Mesothelial cell of epicardium (in vitro differentiated cells): ENCODE measurements at regions not wholly inside any gene's neighbourhood (a gene's known extent, or its start where the extent isn't known, plus 50 kb on each side); places are given as distances from the start of the nearest gene placed in this dataset.

ENCODE experiments used
- DNase-seq, 2 experiments: peaks; one replicate each; pipeline ENCODE4 v3.0.0; 2021; ENCODE audit warnings: low spot score in 2 of 2; ENCODE audit not compliant: unreplicated experiment in 2 of 2
- H3K27ac Mint-ChIP-seq: 2 replicates; pipeline ENCODE4 v1.8.0; 2021; ENCODE audit warnings: mixed read lengths
- H3K27me3 Mint-ChIP-seq: 2 replicates; pipeline ENCODE4 v1.8.0; 2021; ENCODE audit warnings: low read depth, mixed read lengths
- H3K36me3 Mint-ChIP-seq: 2 replicates; pipeline ENCODE4 v1.8.0; 2021; ENCODE audit warnings: mixed read lengths
- H3K4me1 Mint-ChIP-seq: 2 replicates; pipeline ENCODE4 v1.8.0; 2021; ENCODE audit warnings: mixed read lengths
- H3K4me3 Mint-ChIP-seq: 2 replicates; pipeline ENCODE4 v1.8.0; 2021; ENCODE audit warnings: mild to moderate bottlenecking, moderate library complexity, mixed read lengths
- H3K9me3 Mint-ChIP-seq: 2 replicates; pipeline ENCODE4 v1.8.0; 2021; ENCODE audit warnings: mixed read lengths
- TF ChIP-seq, protein P1 (sequence below): fragments of 200-600 bp; sonication (generic); IDR thresholded peaks from one replicate; pipeline ENCODE4 v1.5.0; 2021; ENCODE audit warnings: antibody characterized with exemption; ENCODE audit not compliant: unreplicated experiment

DNA sequence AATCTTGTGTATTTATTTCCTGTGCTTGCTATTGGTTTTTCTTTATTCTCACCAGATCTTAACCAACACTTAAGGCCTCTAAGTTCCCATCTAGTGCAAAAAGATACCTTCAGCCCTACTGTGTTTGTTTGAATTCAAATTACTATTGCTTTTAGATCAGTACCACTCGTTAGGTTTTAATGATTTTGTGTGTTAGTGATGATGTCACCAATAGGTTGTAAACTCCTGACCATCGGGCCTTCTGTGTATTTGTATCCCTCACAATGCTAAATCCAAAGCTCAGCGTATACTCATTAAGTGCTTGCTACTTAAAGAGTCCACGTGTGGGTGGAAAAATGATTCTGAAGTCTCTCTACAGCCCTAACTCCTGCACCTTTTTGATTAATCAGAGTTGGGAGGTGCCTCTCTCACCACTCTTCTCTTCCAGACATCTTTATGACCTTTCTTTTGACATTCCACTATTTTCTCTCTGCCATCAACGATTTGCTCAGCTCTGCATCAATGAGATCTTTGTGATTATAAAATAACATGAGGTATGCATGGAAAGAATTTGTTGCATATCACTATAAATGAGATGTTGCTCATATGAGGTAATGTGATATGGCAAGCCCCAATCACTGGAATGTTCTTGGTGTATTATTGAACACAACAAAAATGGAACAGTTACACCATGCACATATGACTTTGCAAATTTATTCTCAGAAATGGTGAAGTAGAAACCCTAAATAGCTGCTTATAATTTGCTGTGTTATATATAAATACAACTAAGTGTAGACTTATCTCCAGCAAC is 55.1 kb upstream of the LAMA2 start:
- peaks cover 13% of the 10 kb centered on the region for H3K27me3 Mint-ChIP-seq
- peaks cover 7% of the 10 kb centered on the region for H3K9me3 Mint-ChIP-seq
- no peak for DNase-seq
- H3K27ac Mint-ChIP-seq: no peak overlapping the region
- TF ChIP-seq, protein P1, sequence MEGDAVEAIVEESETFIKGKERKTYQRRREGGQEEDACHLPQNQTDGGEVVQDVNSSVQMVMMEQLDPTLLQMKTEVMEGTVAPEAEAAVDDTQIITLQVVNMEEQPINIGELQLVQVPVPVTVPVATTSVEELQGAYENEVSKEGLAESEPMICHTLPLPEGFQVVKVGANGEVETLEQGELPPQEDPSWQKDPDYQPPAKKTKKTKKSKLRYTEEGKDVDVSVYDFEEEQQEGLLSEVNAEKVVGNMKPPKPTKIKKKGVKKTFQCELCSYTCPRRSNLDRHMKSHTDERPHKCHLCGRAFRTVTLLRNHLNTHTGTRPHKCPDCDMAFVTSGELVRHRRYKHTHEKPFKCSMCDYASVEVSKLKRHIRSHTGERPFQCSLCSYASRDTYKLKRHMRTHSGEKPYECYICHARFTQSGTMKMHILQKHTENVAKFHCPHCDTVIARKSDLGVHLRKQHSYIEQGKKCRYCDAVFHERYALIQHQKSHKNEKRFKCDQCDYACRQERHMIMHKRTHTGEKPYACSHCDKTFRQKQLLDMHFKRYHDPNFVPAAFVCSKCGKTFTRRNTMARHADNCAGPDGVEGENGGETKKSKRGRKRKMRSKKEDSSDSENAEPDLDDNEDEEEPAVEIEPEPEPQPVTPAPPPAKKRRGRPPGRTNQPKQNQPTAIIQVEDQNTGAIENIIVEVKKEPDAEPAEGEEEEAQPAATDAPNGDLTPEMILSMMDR: no peak
- no peak overlapping the region for H3K4me3 Mint-ChIP-seq
- H3K36me3 Mint-ChIP-seq: peaks cover 1% of the 10 kb centered on the region
- H3K4me1 Mint-ChIP-seq: no peaks in the 10 kb centered on the region

DNA sequence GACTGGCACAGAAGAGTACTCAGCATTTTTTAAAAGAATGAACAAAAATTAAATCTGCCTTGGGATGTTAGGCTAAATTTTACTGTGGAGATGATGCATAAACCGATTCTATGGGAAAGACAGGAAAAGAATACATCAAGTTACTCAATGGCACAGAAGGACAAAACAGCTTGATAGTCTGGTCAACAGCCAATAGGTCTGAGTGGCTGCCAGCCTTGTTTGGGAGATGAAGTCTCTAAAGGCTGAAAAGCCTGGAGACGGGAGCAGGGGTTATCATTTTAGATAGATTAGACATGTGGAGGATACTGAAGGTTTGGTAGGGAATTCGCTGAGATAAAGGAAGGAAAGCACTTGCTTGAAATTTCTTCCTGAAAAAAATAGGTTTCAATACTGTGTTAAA is 56.3 kb upstream of the LAMA2 start:
- Mint-ChIP-seq H3K27ac (no peak overlapping the region), H3K36me3 (peaks cover 1% of the 10 kb centered on the region), H3K4me3 (no peak overlapping the region), H3K9me3 (peaks cover 7% of the 10 kb centered on the region), H3K27me3 (peaks cover 8% of the 10 kb centered on the region), H3K4me1 (no peaks in the 10 kb centered on the region)
- DNase-seq: no peak
- TF ChIP-seq, protein P1: no peak

DNA sequence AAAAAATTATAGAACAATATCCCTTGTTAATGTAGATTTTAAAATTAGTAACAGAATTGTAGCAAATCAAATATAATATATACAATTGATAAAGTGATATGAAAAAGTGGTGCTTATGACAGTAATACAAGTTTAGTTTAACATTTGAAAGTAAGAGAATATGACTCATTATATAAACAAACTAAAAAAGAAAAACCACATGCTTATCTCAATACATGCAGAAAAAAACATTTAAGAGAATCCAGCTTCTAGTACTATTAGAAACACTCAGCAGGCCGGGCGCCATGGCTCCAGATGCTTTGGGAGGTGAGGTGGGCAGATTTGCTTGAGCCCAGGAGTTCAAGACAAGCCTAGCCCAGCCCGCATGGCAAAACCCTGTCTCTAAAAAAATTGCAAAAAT is 60.7 kb upstream of the LAMA2 start:
- H3K4me3 Mint-ChIP-seq: no peak overlapping the region
- TF ChIP-seq, protein P1: no peak
- no peak for DNase-seq
- peaks cover 8% of the 10 kb centered on the region for H3K27me3 Mint-ChIP-seq
- peaks cover 3% of the 10 kb centered on the region for H3K9me3 Mint-ChIP-seq
- H3K27ac Mint-ChIP-seq: no peak overlapping the region
- no peaks in the 10 kb centered on the region for H3K4me1 Mint-ChIP-seq
- H3K36me3 Mint-ChIP-seq: no peaks in the 10 kb centered on the region

DNA sequence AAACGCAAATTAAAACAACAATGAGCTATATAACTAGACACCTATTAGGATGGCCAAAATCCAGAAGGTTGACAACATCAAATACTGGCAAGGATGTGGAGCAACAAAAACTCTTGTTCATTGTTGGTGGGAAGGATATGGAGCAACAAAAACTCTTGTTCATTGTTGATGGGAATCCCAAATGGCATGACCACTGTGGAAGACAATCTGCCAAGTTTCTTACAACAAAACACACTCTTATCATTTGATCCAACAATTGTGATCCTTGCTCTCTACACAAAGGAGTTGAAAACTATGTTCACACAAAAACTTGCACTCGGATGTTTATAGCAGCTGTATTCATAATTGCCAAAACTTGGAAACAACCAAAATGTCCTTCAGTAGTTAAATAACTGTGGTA is 61.8 kb upstream of the LAMA2 start:
- Mint-ChIP-seq H3K9me3 (peaks cover 11% of the 10 kb centered on the region), H3K4me1 (no peaks in the 10 kb centered on the region), H3K27ac (no peak overlapping the region), H3K27me3 (peaks cover 8% of the 10 kb centered on the region), H3K4me3 (no peak overlapping the region), H3K36me3 (no peaks in the 10 kb centered on the region)
- no peak for DNase-seq
- TF ChIP-seq, protein P1: no peak

DNA sequence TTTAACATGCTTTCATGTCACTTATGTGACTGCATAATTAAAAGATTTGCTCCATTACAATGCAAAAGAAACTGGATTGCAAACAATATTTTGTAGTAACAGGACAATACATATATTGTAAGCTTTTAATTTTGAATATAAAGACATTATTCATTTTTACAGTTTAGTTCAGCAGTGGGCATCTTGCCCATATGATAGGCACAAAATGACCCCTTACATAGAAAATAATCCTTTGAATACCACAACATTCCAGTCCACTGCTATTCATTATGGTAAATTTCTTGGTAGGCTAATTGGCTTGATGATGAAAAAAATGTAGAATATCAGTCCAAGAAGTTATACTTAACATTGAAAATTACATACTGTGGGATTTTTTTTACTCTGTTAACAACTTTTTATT is 74.1 kb upstream of the LAMA2 start:
- Mint-ChIP-seq H3K36me3 (peaks cover 7% of the 10 kb centered on the region), H3K27ac (no peak overlapping the region), H3K9me3 (peaks cover 34% of the 10 kb centered on the region), H3K27me3 (peaks cover 5% of the 10 kb centered on the region), H3K4me3 (no peak overlapping the region), H3K4me1 (peaks cover 4% of the 10 kb centered on the region)
- no peak for DNase-seq
- TF ChIP-seq, protein P1: no peak
